ENCODE measurements at regions not wholly inside any gene's neighbourhood (a gene's known extent, or its start where the extent isn't known, plus 50 kb on each side); places are given as distances from the start of the nearest gene placed in this dataset.

DNA sequence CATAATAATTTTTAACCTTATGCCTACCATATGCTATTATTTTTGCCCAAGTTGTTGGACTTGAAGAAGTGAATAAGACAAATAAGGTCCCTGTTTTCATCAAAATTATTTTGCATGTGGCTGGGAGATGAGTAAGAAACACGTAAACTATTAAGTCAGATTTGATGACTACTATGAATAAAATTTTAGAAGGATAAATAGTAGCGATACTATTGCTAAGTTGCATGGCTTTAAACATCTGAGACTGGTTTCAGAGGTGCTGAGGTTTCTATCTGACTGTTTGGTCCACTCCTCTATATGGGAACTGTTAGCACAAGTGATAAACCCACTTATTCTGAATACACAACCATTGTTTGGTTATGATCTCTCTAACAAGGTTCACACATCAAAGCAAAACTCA is 674.3 kb upstream of the MDGA2 start:
- TF ChIP-seq ZFP30 (CRISPR knock-in tag; IDR thresholded peaks at IDR 0.05) (no peak), RARB (CRISPR knock-in tag; IDR thresholded peaks at IDR 0.05) (no peak), CSDC2 (CRISPR knock-in tag; IDR thresholded peaks at IDR 0.05) (no peak), ZC3H10 (CRISPR knock-in tag; IDR thresholded peaks at IDR 0.05) (no peak), ESRRG (CRISPR knock-in tag; IDR thresholded peaks at IDR 0.05) (no peak), ISL1 (CRISPR knock-in tag; IDR thresholded peaks at IDR 0.05) (no peak), BACH2 (CRISPR knock-in tag; IDR thresholded peaks at IDR 0.05; ENCODE audit: borderline replicate concordance) (no peak), TCF4 (CRISPR knock-in tag; IDR thresholded peaks at IDR 0.05; ENCODE audit: borderline replicate concordance) (no peak), ZNF565 (CRISPR knock-in tag; conservative IDR thresholded peaks at IDR 0.05; ENCODE audit: low read depth) (no peak)
- TF ChIP-seq, protein P1, sequence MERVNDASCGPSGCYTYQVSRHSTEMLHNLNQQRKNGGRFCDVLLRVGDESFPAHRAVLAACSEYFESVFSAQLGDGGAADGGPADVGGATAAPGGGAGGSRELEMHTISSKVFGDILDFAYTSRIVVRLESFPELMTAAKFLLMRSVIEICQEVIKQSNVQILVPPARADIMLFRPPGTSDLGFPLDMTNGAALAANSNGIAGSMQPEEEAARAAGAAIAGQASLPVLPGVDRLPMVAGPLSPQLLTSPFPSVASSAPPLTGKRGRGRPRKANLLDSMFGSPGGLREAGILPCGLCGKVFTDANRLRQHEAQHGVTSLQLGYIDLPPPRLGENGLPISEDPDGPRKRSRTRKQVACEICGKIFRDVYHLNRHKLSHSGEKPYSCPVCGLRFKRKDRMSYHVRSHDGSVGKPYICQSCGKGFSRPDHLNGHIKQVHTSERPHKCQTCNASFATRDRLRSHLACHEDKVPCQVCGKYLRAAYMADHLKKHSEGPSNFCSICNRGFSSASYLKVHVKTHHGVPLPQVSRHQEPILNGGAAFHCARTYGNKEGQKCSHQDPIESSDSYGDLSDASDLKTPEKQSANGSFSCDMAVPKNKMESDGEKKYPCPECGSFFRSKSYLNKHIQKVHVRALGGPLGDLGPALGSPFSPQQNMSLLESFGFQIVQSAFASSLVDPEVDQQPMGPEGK (CRISPR knock-in tag; IDR thresholded peaks at IDR 0.05; ENCODE audit: borderline replicate concordance) = no peak
- TF ChIP-seq, protein P2, sequence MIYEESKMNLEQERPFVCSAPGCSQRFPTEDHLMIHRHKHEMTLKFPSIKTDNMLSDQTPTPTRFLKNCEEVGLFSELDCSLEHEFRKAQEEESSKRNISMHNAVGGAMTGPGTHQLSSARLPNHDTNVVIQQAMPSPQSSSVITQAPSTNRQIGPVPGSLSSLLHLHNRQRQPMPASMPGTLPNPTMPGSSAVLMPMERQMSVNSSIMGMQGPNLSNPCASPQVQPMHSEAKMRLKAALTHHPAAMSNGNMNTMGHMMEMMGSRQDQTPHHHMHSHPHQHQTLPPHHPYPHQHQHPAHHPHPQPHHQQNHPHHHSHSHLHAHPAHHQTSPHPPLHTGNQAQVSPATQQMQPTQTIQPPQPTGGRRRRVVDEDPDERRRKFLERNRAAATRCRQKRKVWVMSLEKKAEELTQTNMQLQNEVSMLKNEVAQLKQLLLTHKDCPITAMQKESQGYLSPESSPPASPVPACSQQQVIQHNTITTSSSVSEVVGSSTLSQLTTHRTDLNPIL (CRISPR knock-in tag; IDR thresholded peaks at IDR 0.05; ENCODE audit: low read depth) = no peak
- TF ChIP-seq, protein P3, sequence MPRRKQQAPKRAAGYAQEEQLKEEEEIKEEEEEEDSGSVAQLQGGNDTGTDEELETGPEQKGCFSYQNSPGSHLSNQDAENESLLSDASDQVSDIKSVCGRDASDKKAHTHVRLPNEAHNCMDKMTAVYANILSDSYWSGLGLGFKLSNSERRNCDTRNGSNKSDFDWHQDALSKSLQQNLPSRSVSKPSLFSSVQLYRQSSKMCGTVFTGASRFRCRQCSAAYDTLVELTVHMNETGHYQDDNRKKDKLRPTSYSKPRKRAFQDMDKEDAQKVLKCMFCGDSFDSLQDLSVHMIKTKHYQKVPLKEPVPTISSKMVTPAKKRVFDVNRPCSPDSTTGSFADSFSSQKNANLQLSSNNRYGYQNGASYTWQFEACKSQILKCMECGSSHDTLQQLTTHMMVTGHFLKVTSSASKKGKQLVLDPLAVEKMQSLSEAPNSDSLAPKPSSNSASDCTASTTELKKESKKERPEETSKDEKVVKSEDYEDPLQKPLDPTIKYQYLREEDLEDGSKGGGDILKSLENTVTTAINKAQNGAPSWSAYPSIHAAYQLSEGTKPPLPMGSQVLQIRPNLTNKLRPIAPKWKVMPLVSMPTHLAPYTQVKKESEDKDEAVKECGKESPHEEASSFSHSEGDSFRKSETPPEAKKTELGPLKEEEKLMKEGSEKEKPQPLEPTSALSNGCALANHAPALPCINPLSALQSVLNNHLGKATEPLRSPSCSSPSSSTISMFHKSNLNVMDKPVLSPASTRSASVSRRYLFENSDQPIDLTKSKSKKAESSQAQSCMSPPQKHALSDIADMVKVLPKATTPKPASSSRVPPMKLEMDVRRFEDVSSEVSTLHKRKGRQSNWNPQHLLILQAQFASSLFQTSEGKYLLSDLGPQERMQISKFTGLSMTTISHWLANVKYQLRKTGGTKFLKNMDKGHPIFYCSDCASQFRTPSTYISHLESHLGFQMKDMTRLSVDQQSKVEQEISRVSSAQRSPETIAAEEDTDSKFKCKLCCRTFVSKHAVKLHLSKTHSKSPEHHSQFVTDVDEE (CRISPR knock-in tag; IDR thresholded peaks at IDR 0.05) = no peak
- TF ChIP-seq, protein P4, sequence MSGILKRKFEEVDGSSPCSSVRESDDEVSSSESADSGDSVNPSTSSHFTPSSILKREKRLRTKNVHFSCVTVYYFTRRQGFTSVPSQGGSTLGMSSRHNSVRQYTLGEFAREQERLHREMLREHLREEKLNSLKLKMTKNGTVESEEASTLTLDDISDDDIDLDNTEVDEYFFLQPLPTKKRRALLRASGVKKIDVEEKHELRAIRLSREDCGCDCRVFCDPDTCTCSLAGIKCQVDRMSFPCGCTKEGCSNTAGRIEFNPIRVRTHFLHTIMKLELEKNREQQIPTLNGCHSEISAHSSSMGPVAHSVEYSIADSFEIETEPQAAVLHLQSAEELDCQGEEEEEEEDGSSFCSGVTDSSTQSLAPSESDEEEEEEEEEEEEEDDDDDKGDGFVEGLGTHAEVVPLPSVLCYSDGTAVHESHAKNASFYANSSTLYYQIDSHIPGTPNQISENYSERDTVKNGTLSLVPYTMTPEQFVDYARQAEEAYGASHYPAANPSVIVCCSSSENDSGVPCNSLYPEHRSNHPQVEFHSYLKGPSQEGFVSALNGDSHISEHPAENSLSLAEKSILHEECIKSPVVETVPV (CRISPR knock-in tag; IDR thresholded peaks at IDR 0.05) = no peak

Data from SK-N-SH treated with all-trans-retinoic acid at 6 μM for 48 hours (cell line).